ENCODE measurements at regions not wholly inside any gene's neighbourhood (a gene's known extent, or its start where the extent isn't known, plus 50 kb on each side); places are given as distances from the start of the nearest gene placed in this dataset.
"Not testable (repeated sequence)": the region's sequence is repeated elsewhere in the genome, so short reads cannot be mapped to it uniquely, and the experiment has no call there.

GRCh38 chr12:47369085-47369484 is 289.3 kb upstream of the AMIGO2 start:
- Histone ChIP-seq H3K27ac (no peak overlapping the region), H3K4me1 (no peaks in the 10 kb centered on the region), H3K9ac (ENCODE audit: low read depth in 2 of 2, low read length in 2 of 2) (no peak overlapping the region), H3K27me3 (no peaks in the 10 kb centered on the region), H3K9me3 (no peaks in the 10 kb centered on the region), H3K4me3 (no peak overlapping the region), H3K36me3 (no peaks in the 10 kb centered on the region)
- DNase-seq: no peak
- TF ChIP-seq CTCF (IDR thresholded peaks at IDR 0.05): no peak
- intact Hi-C loops (cut with DNase I): no loop called here

- no peak overlapping the region for H3K27ac ChIP-seq
- no peaks in the 10 kb centered on the region for H3K4me1 ChIP-seq
- no peak for DNase-seq
- H3K9me3 ChIP-seq: no peaks in the 10 kb centered on the region
- no peaks in the 10 kb centered on the region for H3K36me3 ChIP-seq
- H3K27me3 ChIP-seq: no peaks in the 10 kb centered on the region
- no peak overlapping the region for H3K9ac ChIP-seq (ENCODE audit: low read depth in 2 of 2, low read length in 2 of 2)
- intact Hi-C loops (cut with DNase I): no loop called here
- H3K4me3 ChIP-seq: no peak overlapping the region
- TF ChIP-seq CTCF (IDR thresholded peaks at IDR 0.05): no peak
Measured at GRCh38 chr12:47367912-47368537, 288.3 kb upstream of the AMIGO2 start.

GRCh38 chr12:47366579-47366978 is 286.8 kb upstream of the AMIGO2 start:
- DNase-seq: no peak
- intact Hi-C loops (cut with DNase I): no loop called here
- no peaks in the 10 kb centered on the region for H3K36me3 ChIP-seq
- H3K27ac ChIP-seq: no peak overlapping the region
- TF ChIP-seq CTCF (IDR thresholded peaks at IDR 0.05): no peak
- no peaks in the 10 kb centered on the region for H3K4me1 ChIP-seq
- no peak overlapping the region for H3K4me3 ChIP-seq
- H3K9me3 ChIP-seq: no peaks in the 10 kb centered on the region
- H3K27me3 ChIP-seq: no peaks in the 10 kb centered on the region
- no peak overlapping the region for H3K9ac ChIP-seq (ENCODE audit: low read depth in 2 of 2, low read length in 2 of 2)

- Histone ChIP-seq H3K36me3 (no peaks in the 10 kb centered on the region), H3K27me3 (no peaks in the 10 kb centered on the region), H3K4me3 (no peak overlapping the region), H3K9me3 (no peaks in the 10 kb centered on the region), H3K9ac (ENCODE audit: low read depth in 2 of 2, low read length in 2 of 2) (no peak overlapping the region), H3K4me1 (no peaks in the 10 kb centered on the region), H3K27ac (no peak overlapping the region)
- DNase-seq: no peak
- TF ChIP-seq CTCF (IDR thresholded peaks at IDR 0.05): no peak
- intact Hi-C loops (cut with DNase I): no loop called here
Measured at GRCh38 chr12:47366157-47366556, 286.4 kb upstream of the AMIGO2 start.

- H3K4me3 ChIP-seq; H3K27ac ChIP-seq; intact Hi-C loops (cut with DNase I); H3K4me1 ChIP-seq; DNase-seq; H3K9ac ChIP-seq (ENCODE audit: low read depth in 2 of 2, low read length in 2 of 2); H3K36me3 ChIP-seq; H3K9me3 ChIP-seq; H3K27me3 ChIP-seq: not testable (repeated sequence)
Measured at GRCh38 chr12:47365443-47366076, 285.8 kb upstream of the AMIGO2 start.

GRCh38 chr12:47364261-47364660 is 284.5 kb upstream of the AMIGO2 start:
- Histone ChIP-seq H3K27me3 (no peaks in the 10 kb centered on the region), H3K4me3 (no peak overlapping the region), H3K4me1 (no peaks in the 10 kb centered on the region), H3K9me3 (no peaks in the 10 kb centered on the region), H3K27ac (no peak overlapping the region), H3K36me3 (no peaks in the 10 kb centered on the region), H3K9ac (ENCODE audit: low read depth in 2 of 2, low read length in 2 of 2) (no peak overlapping the region)
- TF ChIP-seq CTCF (IDR thresholded peaks at IDR 0.05): no peak
- intact Hi-C loops (cut with DNase I): no loop called here
- DNase-seq: no peak

Data from colonic mucosa (tissue), 4 donors.